ENCODE measurements at regions not wholly inside any gene's neighbourhood (a gene's known extent, or its start where the extent isn't known, plus 50 kb on each side); places are given as distances from the start of the nearest gene placed in this dataset.
"Not testable (repeated sequence)": the region's sequence is repeated elsewhere in the genome, so short reads cannot be mapped to it uniquely, and the experiment has no call there.

- TF ChIP-seq, protein P1, sequence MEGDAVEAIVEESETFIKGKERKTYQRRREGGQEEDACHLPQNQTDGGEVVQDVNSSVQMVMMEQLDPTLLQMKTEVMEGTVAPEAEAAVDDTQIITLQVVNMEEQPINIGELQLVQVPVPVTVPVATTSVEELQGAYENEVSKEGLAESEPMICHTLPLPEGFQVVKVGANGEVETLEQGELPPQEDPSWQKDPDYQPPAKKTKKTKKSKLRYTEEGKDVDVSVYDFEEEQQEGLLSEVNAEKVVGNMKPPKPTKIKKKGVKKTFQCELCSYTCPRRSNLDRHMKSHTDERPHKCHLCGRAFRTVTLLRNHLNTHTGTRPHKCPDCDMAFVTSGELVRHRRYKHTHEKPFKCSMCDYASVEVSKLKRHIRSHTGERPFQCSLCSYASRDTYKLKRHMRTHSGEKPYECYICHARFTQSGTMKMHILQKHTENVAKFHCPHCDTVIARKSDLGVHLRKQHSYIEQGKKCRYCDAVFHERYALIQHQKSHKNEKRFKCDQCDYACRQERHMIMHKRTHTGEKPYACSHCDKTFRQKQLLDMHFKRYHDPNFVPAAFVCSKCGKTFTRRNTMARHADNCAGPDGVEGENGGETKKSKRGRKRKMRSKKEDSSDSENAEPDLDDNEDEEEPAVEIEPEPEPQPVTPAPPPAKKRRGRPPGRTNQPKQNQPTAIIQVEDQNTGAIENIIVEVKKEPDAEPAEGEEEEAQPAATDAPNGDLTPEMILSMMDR (IDR thresholded peaks at IDR 0.05) = not testable (repeated sequence)
- not testable (repeated sequence) for TF ChIP-seq POLR2A (IDR thresholded peaks at IDR 0.05)
Observed at GRCh38 chr5:136547096-136547495, 181.8 kb upstream of the TRPC7 start.

All from prostate gland (tissue), 2 donors.